Amygdala (tissue), 56 donors: ENCODE measurements at regions not wholly inside any gene's neighbourhood (a gene's known extent, or its start where the extent isn't known, plus 50 kb on each side); places are given as distances from the start of the nearest gene placed in this dataset.
A peak's percentile ranks its signal among the peaks of the same experiment; 100 is the strongest.
"Not testable (repeated sequence)": the region's sequence is repeated elsewhere in the genome, so short reads cannot be mapped to it uniquely, and the experiment has no call there.

Experiments used
- DNase-seq, 56 donors: peaks; one replicate each; lab custom pipeline; 2025; lab: John Stamatoyannopoulos, UW

GRCh38 chr14:28272270-28272669 lies 494.3 kb upstream of the FOXG1 start:
- DNase-seq = no peak

DNA sequence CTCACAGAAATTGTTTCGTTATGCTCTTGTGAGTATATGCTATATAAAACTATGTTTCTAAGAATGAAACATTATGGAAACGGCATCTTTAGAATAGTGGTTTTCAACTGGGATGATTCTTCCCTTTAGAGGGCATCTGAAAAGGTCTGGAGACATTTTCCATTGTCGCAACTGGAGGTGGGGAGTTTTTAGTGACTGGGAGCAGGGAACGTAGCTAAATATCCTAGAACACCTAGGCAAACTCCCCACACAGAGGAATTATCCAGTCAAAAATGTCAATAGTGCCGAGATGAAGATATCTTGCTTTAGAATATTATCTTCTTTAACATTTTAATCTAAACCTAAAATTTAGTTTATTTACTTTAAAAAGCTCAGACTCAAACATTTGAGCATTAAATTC lies 486.1 kb upstream of the FOXG1 start:
- no peak for DNase-seq

DNA sequence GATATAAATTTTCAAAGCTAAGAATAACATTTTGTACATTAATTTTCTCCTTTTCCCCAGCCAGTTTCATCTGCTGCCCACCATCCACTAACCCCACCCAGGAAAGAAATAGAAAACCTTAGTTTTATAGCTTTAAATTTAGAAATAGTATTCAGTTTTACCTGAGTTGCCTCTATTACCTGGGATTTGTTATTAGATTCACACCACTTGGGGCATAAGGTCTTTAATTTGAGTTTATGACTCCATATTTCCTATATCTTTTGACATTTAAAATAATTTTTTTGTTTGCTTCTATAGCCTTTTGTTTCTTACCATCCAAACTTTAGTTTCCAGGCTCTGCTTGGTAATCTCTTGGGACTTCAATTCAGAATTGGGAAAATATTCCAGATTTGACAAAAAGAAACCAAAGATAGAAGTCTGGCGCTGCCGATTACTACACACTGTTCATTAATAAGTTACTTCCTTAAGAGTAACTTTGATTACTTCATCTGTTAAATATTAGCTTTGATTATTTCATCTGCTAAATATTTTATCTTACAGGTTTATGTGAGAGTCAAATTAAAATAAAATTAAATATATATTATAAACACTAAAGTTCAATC lies 485.5 kb upstream of the FOXG1 start:
- DNase-seq = no peak

GRCh38 chr14:28284546-28285300 lies 481.9 kb upstream of the FOXG1 start:
- DNase-seq = no peak

GRCh38 chr14:28294834-28295440 lies 471.6 kb upstream of the FOXG1 start:
- no peak for DNase-seq

- peak in 2 of 56 donors; percentile 8 to 13 for DNase-seq
These were observed 469.0 kb upstream of the FOXG1 start for GRCh38 chr14:28297559-28297958.

DNA sequence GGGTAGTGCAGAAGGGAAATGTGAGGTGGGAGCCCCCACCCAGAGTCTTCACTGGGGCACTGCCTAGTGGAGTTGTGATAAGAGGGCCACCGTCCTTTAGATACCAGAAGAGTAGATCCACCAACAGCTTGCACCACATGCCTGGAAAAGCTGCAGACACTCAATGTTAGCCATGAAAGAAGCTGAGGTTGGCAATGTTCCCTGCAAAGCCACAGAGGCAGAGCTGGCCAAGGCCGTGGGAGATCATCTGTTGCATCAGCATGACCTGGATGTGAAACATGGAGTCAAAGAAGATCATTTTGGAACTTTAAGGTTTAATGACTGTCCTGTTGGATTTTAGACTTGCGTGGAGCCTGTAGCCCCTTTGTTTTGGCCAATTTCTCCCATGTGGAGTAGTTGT lies 468.4 kb upstream of the FOXG1 start:
- DNase-seq = no peak

DNA sequence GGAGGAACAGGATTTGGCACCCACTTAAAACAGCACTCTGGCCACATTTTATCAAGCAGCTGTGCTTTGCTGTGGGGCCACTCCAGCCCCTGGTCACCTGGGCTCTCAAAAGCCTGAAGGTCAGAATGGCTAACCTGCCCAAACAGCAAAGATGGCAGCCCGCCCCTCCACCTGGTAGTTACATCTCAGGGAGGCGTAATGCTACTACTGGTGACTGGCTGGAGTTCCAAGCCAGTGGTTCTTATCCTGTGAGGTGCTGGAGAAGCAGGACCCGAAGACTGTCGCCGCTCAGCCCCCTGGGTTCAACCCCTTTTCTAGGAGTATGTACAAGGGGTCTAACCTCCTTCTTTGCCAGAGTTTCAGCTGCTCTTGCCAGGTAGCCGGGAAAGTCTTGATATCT lies 467.4 kb upstream of the FOXG1 start:
- DNase-seq = no peak

- no peak for DNase-seq
These were observed 466.2 kb upstream of the FOXG1 start for GRCh38 chr14:28300356-28300755.

DNA sequence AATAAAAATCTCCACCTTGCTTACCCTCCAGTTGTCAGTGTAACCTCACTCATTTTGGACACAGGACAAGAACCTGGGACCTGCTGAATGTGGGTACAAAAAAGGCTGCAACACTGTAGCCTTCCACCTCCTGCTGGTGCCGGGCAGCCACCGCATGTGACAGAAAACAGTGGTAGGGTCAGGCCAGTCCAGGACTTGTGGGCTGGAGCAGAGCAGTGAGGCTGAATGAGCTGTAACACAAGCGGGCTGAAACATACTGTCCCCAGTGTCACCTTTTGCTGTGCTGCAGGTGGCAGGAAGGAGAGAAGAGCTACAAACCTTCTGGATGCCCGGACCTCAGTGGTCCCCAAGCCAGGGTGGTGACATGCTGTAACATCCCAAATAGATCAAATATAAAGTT lies 465.4 kb upstream of the FOXG1 start:
- no peak for DNase-seq

DNA sequence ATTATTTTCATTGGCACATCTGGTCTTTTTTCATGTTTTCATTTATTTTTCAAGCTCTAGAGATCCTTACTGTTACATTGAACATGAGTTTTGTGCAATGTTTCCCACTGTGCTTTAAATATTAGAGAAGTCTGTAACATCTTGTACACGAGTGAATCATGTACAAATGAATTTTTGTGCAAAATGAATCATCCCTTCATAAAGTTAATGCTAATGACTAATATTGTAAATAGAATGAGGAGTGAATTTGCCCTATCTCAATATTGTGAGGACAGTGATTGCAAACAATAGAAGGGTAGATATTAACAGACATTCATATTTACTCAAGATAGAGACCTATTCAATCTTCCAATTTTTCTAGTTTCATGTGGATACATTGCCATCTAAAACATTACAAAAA lies 463.3 kb upstream of the FOXG1 start:
- no peak for DNase-seq

DNA sequence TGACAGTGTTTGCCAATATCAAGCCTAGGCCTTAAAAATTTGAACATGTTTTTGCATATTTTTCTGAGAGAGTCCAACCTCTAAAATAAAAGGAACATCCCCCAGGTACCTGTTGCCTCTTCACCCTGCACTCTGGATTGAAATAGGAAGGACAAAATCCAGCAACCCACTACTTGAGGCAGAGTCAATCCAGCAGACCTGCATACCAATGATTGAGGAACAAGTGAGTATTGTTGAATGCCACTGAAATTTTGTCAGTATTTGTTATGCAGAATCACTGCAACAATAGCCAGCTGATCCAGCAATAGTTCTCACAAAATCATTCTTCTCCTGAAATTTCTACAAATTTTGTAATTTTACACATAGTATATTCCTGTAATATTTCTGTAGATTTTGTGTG lies 460.6 kb upstream of the FOXG1 start:
- DNase-seq = peak in 8 of 56 donors; percentile 2 to 39 (median 24)

DNA sequence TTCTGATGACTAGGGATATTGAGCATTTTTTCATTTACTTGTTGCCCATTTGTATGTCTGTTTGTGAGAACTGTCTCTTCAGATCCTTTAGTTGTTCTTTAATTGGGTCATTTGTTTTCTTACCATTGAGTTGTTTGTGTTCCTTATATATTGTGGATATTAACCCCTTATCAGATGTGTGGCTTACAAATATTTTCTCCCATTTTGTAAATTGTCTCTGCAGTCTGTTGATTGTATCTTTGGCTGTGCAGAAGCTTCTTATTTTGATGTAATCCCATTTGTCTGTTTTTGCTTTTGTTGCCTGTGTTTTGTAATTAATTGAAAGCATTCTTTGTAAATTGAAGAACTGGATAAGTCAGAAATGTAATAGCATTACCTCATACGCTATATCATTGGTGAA lies 459.1 kb upstream of the FOXG1 start:
- no peak for DNase-seq

GRCh38 chr14:28308734-28309133 lies 457.9 kb upstream of the FOXG1 start:
- no peak for DNase-seq

DNA sequence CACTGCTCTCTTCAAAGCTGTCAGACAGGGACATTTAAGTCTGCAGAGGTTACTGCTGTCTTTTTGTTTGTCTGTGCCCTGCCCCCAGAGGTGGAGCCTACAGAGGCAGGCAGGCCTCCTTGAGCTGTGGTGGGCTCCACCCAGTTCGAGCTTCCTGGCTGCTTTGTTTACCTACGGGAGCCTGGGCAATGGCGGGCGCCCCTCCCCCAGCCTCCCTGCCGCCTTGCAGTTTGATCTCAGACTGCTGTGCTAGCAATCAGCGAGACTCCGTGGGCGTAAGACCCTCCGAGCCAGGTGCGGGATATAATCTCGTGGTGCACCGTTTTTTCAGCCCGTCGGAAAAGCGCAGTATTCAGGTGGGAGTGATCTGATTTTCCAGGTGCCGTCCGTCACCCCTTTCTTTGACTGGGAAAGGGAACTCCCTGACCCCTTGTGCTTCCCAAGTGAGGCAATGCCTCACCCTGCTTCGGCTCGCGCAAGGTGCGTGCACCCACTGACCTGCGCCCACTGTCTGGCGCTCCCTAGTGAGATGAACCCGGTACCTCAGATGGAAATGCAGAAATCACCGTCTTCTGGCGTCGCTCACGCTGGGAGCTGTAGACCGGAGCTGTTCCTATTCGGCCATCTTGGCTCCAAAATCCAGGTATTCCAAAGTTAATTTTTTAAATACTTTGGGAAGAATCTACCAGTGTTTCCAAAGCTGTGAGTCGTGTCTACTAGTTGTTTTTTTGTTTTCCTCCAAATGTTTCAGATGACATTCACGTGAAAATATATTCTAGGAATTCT lies 448.5 kb upstream of the FOXG1 start:
- not testable (repeated sequence) for DNase-seq

DNA sequence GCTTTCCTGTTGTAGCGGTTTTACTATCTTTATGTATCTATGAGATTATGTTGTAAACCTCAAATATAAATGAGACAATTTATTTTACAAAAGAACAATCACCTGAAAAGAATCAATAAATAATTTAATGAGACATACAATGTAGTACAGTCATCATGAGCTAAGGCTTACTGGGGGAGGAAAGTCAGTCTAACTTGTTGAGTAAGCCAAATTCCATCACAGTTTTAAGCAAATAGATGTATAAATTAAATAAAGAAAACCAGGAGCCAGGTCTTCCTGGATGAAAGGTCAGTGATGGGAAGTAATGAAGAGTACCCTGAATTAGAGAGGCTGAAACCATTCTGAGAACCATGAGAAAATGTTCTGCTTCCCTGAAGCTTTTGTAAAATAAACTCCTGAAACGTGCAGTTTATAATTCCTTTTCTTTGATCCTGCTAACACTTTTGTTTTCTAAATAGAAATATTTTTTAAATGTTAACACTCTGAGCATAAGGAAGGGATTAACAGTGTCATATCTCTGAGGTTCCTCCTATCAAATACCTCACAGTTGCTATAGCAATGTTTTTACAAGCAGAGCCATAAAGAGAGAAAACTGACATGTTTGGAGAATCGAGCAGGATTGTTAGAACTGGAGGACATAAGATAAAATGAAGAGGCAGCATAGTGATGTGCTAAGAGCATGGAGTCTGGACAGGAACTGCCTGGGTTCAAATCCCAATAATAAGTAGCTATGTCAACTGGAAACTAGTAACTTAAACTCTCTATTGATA lies 444.9 kb upstream of the FOXG1 start:
- no peak for DNase-seq

GRCh38 chr14:28323366-28323765 lies 443.2 kb upstream of the FOXG1 start:
- DNase-seq = no peak

GRCh38 chr14:28323951-28324741 lies 442.4 kb upstream of the FOXG1 start:
- DNase-seq = no peak

DNA sequence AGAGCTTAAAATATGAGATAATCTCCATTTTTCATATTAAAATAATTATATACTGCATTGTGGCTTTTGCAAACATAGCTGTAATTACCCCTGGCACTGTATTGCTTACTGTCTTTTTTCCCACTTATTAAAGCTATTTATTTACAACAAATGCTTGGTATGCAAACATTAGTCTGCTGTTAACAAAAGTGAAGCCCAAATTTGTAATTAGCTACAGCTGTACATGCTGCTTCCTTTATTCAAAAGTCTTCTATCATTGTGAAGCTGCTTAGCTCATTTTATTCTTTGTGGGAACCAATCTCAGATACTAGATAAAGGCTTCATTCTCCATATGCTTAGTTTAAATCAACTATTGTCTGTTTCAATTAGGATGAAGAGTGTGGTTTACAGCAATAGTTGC lies 425.8 kb upstream of the FOXG1 start:
- DNase-seq = no peak

DNA sequence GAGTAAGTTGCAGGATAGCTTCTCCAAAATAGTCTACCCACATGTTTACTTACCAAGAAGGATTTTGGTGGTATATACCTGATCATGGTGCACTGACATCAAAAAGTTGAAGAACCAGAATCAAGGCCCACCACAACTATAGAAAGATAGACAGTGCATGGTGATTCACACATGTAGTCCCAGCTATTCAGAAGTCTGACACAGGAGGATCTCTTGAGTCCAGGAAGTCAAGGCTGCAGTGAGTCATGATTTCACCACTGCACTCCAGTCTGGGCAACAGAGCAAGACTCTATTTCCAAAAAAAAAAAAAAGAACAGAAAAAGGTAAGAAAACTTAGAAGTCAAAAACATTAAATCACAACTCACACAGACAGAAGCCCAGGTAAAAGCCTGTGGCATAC lies 422.2 kb upstream of the FOXG1 start:
- no peak for DNase-seq
